Activated CD8-positive, alpha-beta T cell treated with anti-CD3 and anti-CD28 coated beads for 36 hours (primary cell): ENCODE measurements at regions not wholly inside any gene's neighbourhood (a gene's known extent, or its start where the extent isn't known, plus 50 kb on each side); places are given as distances from the start of the nearest gene placed in this dataset.

Source experiments
- ATAC-seq: fragments of 200-7000 bp; cut with Tn5 transposase; one replicate; pipeline ENCODE4 v1.10.0; 2021; ENCODE audit warnings: mild to moderate bottlenecking, moderate library complexity
- CTCF ChIA-PET: fragments of 350-600 bp; sonication (Branson Sonifier 250); formaldehyde crosslinking; loops from one replicate; lab custom pipeline; 2021; ENCODE audit warnings: antibody characterized with exemption; lab: Charles Lee
- POLR2A ChIA-PET: fragments of 350-600 bp; sonication (Branson Sonifier 250); formaldehyde crosslinking; loops from one replicate; lab custom pipeline; 2021; ENCODE audit warnings: antibody characterized with exemption; lab: Charles Lee
- DNase-seq: peaks from one replicate; pipeline ENCODE4 v3.0.0-alpha.2; 2020
- H3K27ac Mint-ChIP-seq: one replicate; pipeline ENCODE4 v1.8.0; 2021; ENCODE audit warnings: mild to moderate bottlenecking, mixed read lengths
- H3K27me3 Mint-ChIP-seq: one replicate; pipeline ENCODE4 v1.8.0; 2021; ENCODE audit warnings: mixed read lengths
- H3K36me3 Mint-ChIP-seq: one replicate; pipeline ENCODE4 v1.8.0; 2021; ENCODE audit warnings: low read depth, mixed read lengths
- H3K4me1 Mint-ChIP-seq: one replicate; pipeline ENCODE4 v1.8.0; 2021; ENCODE audit warnings: low read depth, mixed read lengths
- H3K4me3 Mint-ChIP-seq: one replicate; pipeline ENCODE4 v1.8.0; 2021; ENCODE audit warnings: mild to moderate bottlenecking, moderate library complexity, mixed read lengths
- H3K9me3 Mint-ChIP-seq: one replicate; pipeline ENCODE4 v1.8.0; 2021; ENCODE audit warnings: mixed read lengths
- intact Hi-C: fragments of 100-400 bp; cut with micrococcal nuclease; formaldehyde crosslinking; loops from one replicate; pipeline ENCODE4 v1.10.0; 2022
- TF ChIP-seq, protein P1 (sequence below): fragments of 200-600 bp; IDR thresholded peaks from one replicate; pipeline ENCODE4 v1.8.0; 2022; ENCODE audit warnings: antibody characterized with exemption, mild to moderate bottlenecking

DNA sequence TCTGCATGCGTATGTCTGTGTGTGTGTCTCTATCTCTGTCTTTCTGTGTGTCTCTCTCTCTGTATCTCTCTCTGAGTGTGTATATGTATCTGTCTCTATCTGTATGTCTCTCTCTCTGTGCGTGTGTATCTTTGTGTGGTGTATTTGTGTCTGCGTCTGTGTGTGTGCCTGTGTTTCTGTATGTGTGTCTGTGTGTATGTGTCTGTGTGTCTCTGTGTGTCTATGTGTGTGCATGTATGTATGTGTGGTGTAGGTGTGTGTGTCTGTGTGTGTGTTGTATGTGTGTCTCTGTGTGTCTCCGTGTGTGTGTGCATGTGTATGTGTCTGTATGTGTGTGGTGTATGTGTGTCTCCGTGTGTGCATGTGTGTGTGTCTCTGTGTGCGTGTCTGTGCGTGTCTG, 243.0 kb upstream of the FOXQ1 start:
- H3K36me3 Mint-ChIP-seq, result no peaks in the 10 kb centered on the region
- H3K4me1 Mint-ChIP-seq, result no peaks in the 10 kb centered on the region
- DNase-seq, result no peak
- ChIA-PET CTCF (no interaction called here), POLR2A (no interaction called here)
- intact Hi-C loops, result no loop called here
- H3K27me3 Mint-ChIP-seq, result peaks cover 6% of the 10 kb centered on the region
- no peak overlapping the region for H3K4me3 Mint-ChIP-seq
- H3K9me3 Mint-ChIP-seq, result no peaks in the 10 kb centered on the region
- no peak for ATAC-seq
- H3K27ac Mint-ChIP-seq, result no peak overlapping the region
- TF ChIP-seq, protein P1, sequence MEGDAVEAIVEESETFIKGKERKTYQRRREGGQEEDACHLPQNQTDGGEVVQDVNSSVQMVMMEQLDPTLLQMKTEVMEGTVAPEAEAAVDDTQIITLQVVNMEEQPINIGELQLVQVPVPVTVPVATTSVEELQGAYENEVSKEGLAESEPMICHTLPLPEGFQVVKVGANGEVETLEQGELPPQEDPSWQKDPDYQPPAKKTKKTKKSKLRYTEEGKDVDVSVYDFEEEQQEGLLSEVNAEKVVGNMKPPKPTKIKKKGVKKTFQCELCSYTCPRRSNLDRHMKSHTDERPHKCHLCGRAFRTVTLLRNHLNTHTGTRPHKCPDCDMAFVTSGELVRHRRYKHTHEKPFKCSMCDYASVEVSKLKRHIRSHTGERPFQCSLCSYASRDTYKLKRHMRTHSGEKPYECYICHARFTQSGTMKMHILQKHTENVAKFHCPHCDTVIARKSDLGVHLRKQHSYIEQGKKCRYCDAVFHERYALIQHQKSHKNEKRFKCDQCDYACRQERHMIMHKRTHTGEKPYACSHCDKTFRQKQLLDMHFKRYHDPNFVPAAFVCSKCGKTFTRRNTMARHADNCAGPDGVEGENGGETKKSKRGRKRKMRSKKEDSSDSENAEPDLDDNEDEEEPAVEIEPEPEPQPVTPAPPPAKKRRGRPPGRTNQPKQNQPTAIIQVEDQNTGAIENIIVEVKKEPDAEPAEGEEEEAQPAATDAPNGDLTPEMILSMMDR, result no peak

DNA sequence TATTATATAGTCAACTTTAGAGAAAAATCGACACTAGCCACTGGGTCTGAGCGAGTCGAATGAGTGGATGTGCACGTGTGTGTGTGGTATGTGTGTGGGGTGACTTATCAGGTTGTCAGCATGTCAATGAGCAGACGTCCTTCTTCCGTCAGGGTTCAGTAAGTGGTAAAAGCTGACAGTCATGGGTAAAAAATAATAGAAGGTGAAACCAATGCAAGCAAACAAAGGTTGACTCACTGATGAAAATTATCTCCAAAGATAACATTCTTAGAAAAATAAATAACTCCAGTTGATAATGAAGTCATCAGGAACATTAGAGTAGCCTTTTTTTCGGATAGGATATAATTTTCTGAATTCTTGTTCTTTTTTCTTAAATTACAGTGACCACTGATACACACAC, 243.8 kb upstream of the FOXQ1 start:
- H3K36me3 Mint-ChIP-seq, result no peaks in the 10 kb centered on the region
- no peak overlapping the region for H3K4me3 Mint-ChIP-seq
- TF ChIP-seq, protein P1, result no peak
- CTCF ChIA-PET, result no interaction called here
- no peaks in the 10 kb centered on the region for H3K4me1 Mint-ChIP-seq
- peaks cover 6% of the 10 kb centered on the region for H3K27me3 Mint-ChIP-seq
- DNase-seq, result no peak
- no peak for ATAC-seq
- no peaks in the 10 kb centered on the region for H3K9me3 Mint-ChIP-seq
- H3K27ac Mint-ChIP-seq, result no peak overlapping the region
- POLR2A ChIA-PET, result no interaction called here
- intact Hi-C loops, result no loop called here

DNA sequence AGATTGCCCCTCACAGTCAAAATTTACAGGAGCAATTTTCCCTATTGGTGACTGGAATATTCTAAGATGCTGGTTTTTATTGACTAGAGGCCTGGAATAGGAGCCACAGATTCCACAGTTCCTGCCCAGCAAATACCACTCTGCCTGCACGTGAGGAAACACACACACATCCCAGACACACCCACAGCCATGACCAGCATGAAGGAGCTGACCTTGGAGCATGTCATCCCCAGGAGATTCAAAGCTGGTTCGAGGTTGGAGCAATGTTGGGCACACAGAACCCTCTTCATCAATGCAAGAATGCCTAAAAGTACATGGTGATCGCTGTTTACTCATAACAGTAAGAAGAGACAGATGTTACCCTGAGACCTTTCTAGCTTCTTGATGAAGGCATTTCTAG, 244.6 kb upstream of the FOXQ1 start:
- DNase-seq, result no peak
- H3K27me3 Mint-ChIP-seq, result peaks cover 6% of the 10 kb centered on the region
- POLR2A ChIA-PET, result no interaction called here
- CTCF ChIA-PET, result no interaction called here
- no peaks in the 10 kb centered on the region for H3K4me1 Mint-ChIP-seq
- intact Hi-C loops, result no loop called here
- no peak overlapping the region for H3K4me3 Mint-ChIP-seq
- no peak for ATAC-seq
- no peak overlapping the region for H3K27ac Mint-ChIP-seq
- TF ChIP-seq, protein P1, result no peak
- H3K9me3 Mint-ChIP-seq, result no peaks in the 10 kb centered on the region
- H3K36me3 Mint-ChIP-seq, result no peaks in the 10 kb centered on the region

DNA sequence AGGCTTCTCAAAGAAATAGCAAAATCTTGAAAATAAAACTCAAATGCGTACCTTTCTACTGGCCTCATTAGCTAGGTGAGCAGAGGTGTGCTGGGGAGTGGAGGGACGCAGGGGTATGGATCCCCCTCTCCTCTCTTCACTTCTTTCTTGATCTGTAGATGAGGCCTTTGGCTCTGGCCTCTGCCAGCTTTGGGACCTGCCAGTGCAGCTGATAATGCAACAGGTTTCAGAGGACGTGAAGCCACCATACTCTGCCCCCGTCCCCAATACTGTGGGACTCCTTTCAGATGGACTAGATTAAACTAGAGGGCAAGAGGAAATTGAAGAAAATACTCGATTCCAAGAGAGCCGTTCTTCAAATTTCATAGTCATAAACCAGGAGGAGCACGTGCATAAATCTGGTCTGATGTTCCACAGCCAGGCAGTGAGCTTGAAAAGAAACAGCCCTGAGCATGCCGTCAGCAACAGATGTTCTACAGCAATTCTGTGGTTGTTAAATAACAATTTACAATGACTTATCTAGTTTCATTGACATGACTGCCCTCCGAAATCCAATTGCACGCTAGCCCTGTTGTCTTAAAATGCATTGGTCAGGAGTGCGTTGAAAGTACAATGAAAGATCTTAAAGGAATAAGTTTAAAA, 245.3 kb upstream of the FOXQ1 start:
- no peak overlapping the region for H3K4me3 Mint-ChIP-seq
- TF ChIP-seq, protein P1, result no peak
- H3K27ac Mint-ChIP-seq, result no peak overlapping the region
- no peak for DNase-seq
- intact Hi-C loops, result no loop called here
- H3K36me3 Mint-ChIP-seq, result no peaks in the 10 kb centered on the region
- ATAC-seq, result no peak
- H3K4me1 Mint-ChIP-seq, result no peaks in the 10 kb centered on the region
- ChIA-PET CTCF (no interaction called here), POLR2A (no interaction called here)
- H3K9me3 Mint-ChIP-seq, result no peaks in the 10 kb centered on the region
- H3K27me3 Mint-ChIP-seq, result peaks cover 6% of the 10 kb centered on the region

DNA sequence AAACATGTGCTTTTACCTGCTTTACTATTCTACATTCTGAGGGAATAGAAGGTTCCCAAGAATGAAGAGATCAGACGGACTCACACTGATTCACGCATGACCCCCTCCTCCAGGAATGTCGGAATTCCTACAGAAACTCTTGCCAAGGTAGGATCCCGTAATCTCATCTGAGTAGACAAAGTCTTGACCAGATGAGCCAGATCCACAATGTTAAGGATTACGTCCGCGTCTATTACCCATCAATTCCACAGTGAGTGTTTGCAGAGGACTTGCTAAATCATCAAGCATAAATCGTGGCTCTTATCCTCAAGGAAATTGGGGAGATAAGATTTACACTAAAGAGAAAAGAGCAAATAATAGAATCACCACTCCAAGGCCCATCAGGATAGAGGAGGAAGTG, 245.9 kb upstream of the FOXQ1 start:
- no peaks in the 10 kb centered on the region for H3K36me3 Mint-ChIP-seq
- ATAC-seq (no peak), DNase-seq (no peak)
- POLR2A ChIA-PET, result no interaction called here
- CTCF ChIA-PET, result no interaction called here
- H3K4me1 Mint-ChIP-seq, result no peaks in the 10 kb centered on the region
- no peaks in the 10 kb centered on the region for H3K9me3 Mint-ChIP-seq
- TF ChIP-seq, protein P1, result no peak
- intact Hi-C loops, result no loop called here
- no peak overlapping the region for H3K27ac Mint-ChIP-seq
- peaks cover 6% of the 10 kb centered on the region for H3K27me3 Mint-ChIP-seq
- H3K4me3 Mint-ChIP-seq, result no peak overlapping the region
